SU-DHL-6 (cell line): ENCODE measurements at regions not wholly inside any gene's neighbourhood (a gene's known extent, or its start where the extent isn't known, plus 50 kb on each side); places are given as distances from the start of the nearest gene placed in this dataset.

Experiments
- H2AFZ ChIP-seq: fragments of 200-600 bp; sonication (generic); 2 replicates; pipeline ENCODE4 v1.6.1; 2014; ENCODE audit warnings: low read depth, mild to moderate bottlenecking, moderate library complexity, mixed read lengths, antibody characterized with exemption, low read length; ENCODE audit not compliant: severe bottlenecking
- H3F3A ChIP-seq: fragments of 200-600 bp; shearing (Covaris generic); 2 replicates; pipeline ENCODE4 v1.6.0; 2016; ENCODE audit warnings: antibody characterized with exemption, mild to moderate bottlenecking; ENCODE audit not compliant: insufficient read depth
- H3K27ac ChIP-seq: fragments of 200-600 bp; sonication (generic); 2 replicates; pipeline ENCODE4 v1.5.1; 2016; ENCODE audit warnings: low read depth, mild to moderate bottlenecking, low read length, moderate library complexity, mixed read lengths
- H3K27me3 ChIP-seq: fragments of 200-600 bp; sonication (generic), shearing (Covaris generic); 2 replicates; pipeline ENCODE4 v1.6.0; 2014; ENCODE audit warnings: mild to moderate bottlenecking, low read length
- H3K36me3 ChIP-seq: fragments of 200-600 bp; sonication (generic); 2 replicates; pipeline ENCODE4 v1.6.1; 2014; ENCODE audit warnings: mild to moderate bottlenecking, low read length, mixed read lengths
- H3K4me2 ChIP-seq: fragments of 300-600, 200-600 bp; shearing (Covaris generic), sonication (generic); 2 replicates; pipeline ENCODE4 v1.6.0; 2014; ENCODE audit warnings: low read length, low read depth, mild to moderate bottlenecking; ENCODE audit not compliant: poor library complexity, severe bottlenecking
- H3K4me3 ChIP-seq: fragments of 200-600 bp; sonication (generic); 2 replicates; pipeline ENCODE4 v1.5.1; 2014; ENCODE audit warnings: antibody characterized with exemption, low read length, mild to moderate bottlenecking, mixed read lengths; ENCODE audit not compliant: insufficient read depth, poor library complexity, severe bottlenecking
- H3K79me2 ChIP-seq: fragments of 200-600 bp; sonication (generic); 2 replicates; pipeline ENCODE4 v1.6.1; 2014; ENCODE audit warnings: mild to moderate bottlenecking, low read length, moderate library complexity; ENCODE audit not compliant: insufficient read depth
- H3K9ac ChIP-seq: fragments of 200-600 bp; sonication (generic); 2 replicates; pipeline ENCODE4 v1.7.0; 2014; ENCODE audit warnings: mild to moderate bottlenecking, low read length
- H3K9me2 ChIP-seq: fragments of 200-600 bp; sonication (generic); replicated peaks from 2 replicates; pipeline ENCODE4 v1.6.1; 2014; ENCODE audit warnings: low read length; ENCODE audit not compliant: insufficient read depth
- H3K9me3 ChIP-seq: fragments of 200-600 bp; sonication (generic); 2 replicates; pipeline ENCODE4 v1.6.1; 2014; ENCODE audit warnings: low read length, mixed read lengths; ENCODE audit not compliant: insufficient read depth
- H4K20me1 ChIP-seq: fragments of 200-600 bp; sonication (generic); 2 replicates; pipeline ENCODE4 v1.6.1; 2014; ENCODE audit warnings: low read depth, mild to moderate bottlenecking, antibody characterized with exemption, low read length, moderate library complexity, mixed read lengths
- CTCF ChIP-seq: fragments of 200-600 bp; sonication (generic); IDR thresholded peaks from one replicate; pipeline ENCODE4 v1.5.1; 2017; ENCODE audit warnings: antibody characterized with exemption, mild to moderate bottlenecking, low read length, moderate library complexity; ENCODE audit not compliant: insufficient read depth, poor library complexity, severe bottlenecking
- EZH2phosphoT487 ChIP-seq: fragments of 200-600 bp; sonication (generic), shearing (Covaris generic); conservative IDR thresholded peaks from 2 replicates; pipeline ENCODE4 v1.6.1; 2018; ENCODE audit warnings: mild to moderate bottlenecking, antibody characterized with exemption, low read length, moderate library complexity, mixed read lengths

- no peaks in the 10 kb centered on the region for H3K9me3 ChIP-seq
- no peaks in the 10 kb centered on the region for H3K79me2 ChIP-seq
- H3K9ac ChIP-seq, result no peak overlapping the region
- H4K20me1 ChIP-seq, result no peaks in the 10 kb centered on the region
- H3K27me3 ChIP-seq, result no peaks in the 10 kb centered on the region
- no peak overlapping the region for H3K4me3 ChIP-seq
- no peaks in the 10 kb centered on the region for H3F3A ChIP-seq
- TF ChIP-seq CTCF (no peak), EZH2phosphoT487 (no peak)
- no peak overlapping the region for H2AFZ ChIP-seq
- no peak overlapping the region for H3K4me2 ChIP-seq
- H3K27ac ChIP-seq, result no peak overlapping the region
- no peaks in the 10 kb centered on the region for H3K9me2 ChIP-seq
- H3K36me3 ChIP-seq, result no peaks in the 10 kb centered on the region
These were observed 60.4 kb upstream of the HAAO start for GRCh38 chr2:42852798-42853197.

- H3K9ac ChIP-seq, result no peak overlapping the region
- no peaks in the 10 kb centered on the region for H3K9me3 ChIP-seq
- H4K20me1 ChIP-seq, result no peaks in the 10 kb centered on the region
- H3K36me3 ChIP-seq, result no peaks in the 10 kb centered on the region
- H3F3A ChIP-seq, result no peaks in the 10 kb centered on the region
- no peak for TF ChIP-seq CTCF
- TF ChIP-seq EZH2phosphoT487, result no peak
- no peaks in the 10 kb centered on the region for H3K9me2 ChIP-seq
- no peak overlapping the region for H2AFZ ChIP-seq
- H3K27me3 ChIP-seq, result no peaks in the 10 kb centered on the region
- no peak overlapping the region for H3K4me2 ChIP-seq
- no peak overlapping the region for H3K4me3 ChIP-seq
- no peak overlapping the region for H3K27ac ChIP-seq
- no peaks in the 10 kb centered on the region for H3K79me2 ChIP-seq
These were observed 59.4 kb upstream of the HAAO start for GRCh38 chr2:42851740-42852250.

- Histone ChIP-seq H3K4me3 (no peak overlapping the region), H4K20me1 (no peaks in the 10 kb centered on the region), H3K4me2 (no peak overlapping the region), H3K27me3 (no peaks in the 10 kb centered on the region), H3K9me2 (no peaks in the 10 kb centered on the region), H3K79me2 (no peaks in the 10 kb centered on the region), H2AFZ (no peak overlapping the region), H3K36me3 (no peaks in the 10 kb centered on the region), H3K9me3 (no peaks in the 10 kb centered on the region), H3K27ac (no peak overlapping the region), H3K9ac (no peak overlapping the region), H3F3A (no peaks in the 10 kb centered on the region)
- TF ChIP-seq CTCF (no peak), EZH2phosphoT487 (no peak)
These were observed 58.8 kb upstream of the HAAO start for GRCh38 chr2:42851186-42851585.
